ENCODE measurements at regions not wholly inside any gene's neighbourhood (a gene's known extent, or its start where the extent isn't known, plus 50 kb on each side); places are given as distances from the start of the nearest gene placed in this dataset.

- DNase-seq, result no peak
- Mint-ChIP-seq H3K27ac (no peak overlapping the region), H3K9me3 (peaks cover 7 to 38% (median 18%) of the 10 kb centered on the region in 6 donors), H3K4me1 (no peaks in the 10 kb centered on the region), H3K36me3 (no peaks in the 10 kb centered on the region), H3K27me3 (ENCODE audit: low read depth in 3 of 3) (peaks cover 0 to 2% (median 0%) of the 10 kb centered on the region in 3 donors), H3K4me3 (no peak overlapping the region)
These were observed 129.4 kb upstream of the PCDH18 start for GRCh38 chr4:137661693-137662092.

GRCh38 chr4:137660211-137660610, 127.9 kb upstream of the PCDH18 start:
- H3K27ac Mint-ChIP-seq, result no peak overlapping the region
- no peak overlapping the region for H3K4me3 Mint-ChIP-seq
- H3K36me3 Mint-ChIP-seq, result no peaks in the 10 kb centered on the region
- no peak for DNase-seq
- H3K4me1 Mint-ChIP-seq, result no peaks in the 10 kb centered on the region
- peaks cover 0 to 2% (median 0%) of the 10 kb centered on the region in 3 donors for H3K27me3 Mint-ChIP-seq (ENCODE audit: low read depth in 3 of 3)
- peaks cover 4 to 31% (median 15%) of the 10 kb centered on the region in 6 donors for H3K9me3 Mint-ChIP-seq

GRCh38 chr4:137659431-137659830, 127.1 kb upstream of the PCDH18 start:
- H3K36me3 Mint-ChIP-seq, result no peaks in the 10 kb centered on the region
- no peak overlapping the region for H3K4me3 Mint-ChIP-seq
- no peak overlapping the region for H3K27ac Mint-ChIP-seq
- H3K27me3 Mint-ChIP-seq (ENCODE audit: low read depth in 3 of 3), result peaks cover 0 to 2% (median 0%) of the 10 kb centered on the region in 3 donors
- H3K4me1 Mint-ChIP-seq, result no peaks in the 10 kb centered on the region
- no peak for DNase-seq
- H3K9me3 Mint-ChIP-seq, result peaks cover 4 to 26% (median 12%) of the 10 kb centered on the region in 6 donors

- no peak overlapping the region for H3K27ac Mint-ChIP-seq
- no peaks in the 10 kb centered on the region for H3K27me3 Mint-ChIP-seq (ENCODE audit: low read depth in 3 of 3)
- DNase-seq, result no peak
- H3K4me3 Mint-ChIP-seq, result no peak overlapping the region
- peaks cover 4 to 26% (median 13%) of the 10 kb centered on the region in 6 donors for H3K9me3 Mint-ChIP-seq
- H3K36me3 Mint-ChIP-seq, result no peaks in the 10 kb centered on the region
- H3K4me1 Mint-ChIP-seq, result no peaks in the 10 kb centered on the region
These were observed 124.4 kb upstream of the PCDH18 start for GRCh38 chr4:137656661-137657060.

GRCh38 chr4:137655302-137655701, 123.0 kb upstream of the PCDH18 start:
- H3K4me3 Mint-ChIP-seq, result no peak overlapping the region
- DNase-seq, result no peak
- H3K36me3 Mint-ChIP-seq, result no peaks in the 10 kb centered on the region
- H3K27me3 Mint-ChIP-seq (ENCODE audit: low read depth in 3 of 3), result no peaks in the 10 kb centered on the region
- H3K9me3 Mint-ChIP-seq, result peaks cover 2 to 24% (median 13%) of the 10 kb centered on the region in 6 donors
- no peaks in the 10 kb centered on the region for H3K4me1 Mint-ChIP-seq
- H3K27ac Mint-ChIP-seq, result no peak overlapping the region

GRCh38 chr4:137651128-137651527, 118.8 kb upstream of the PCDH18 start:
- Mint-ChIP-seq H3K4me3 (no peak overlapping the region), H3K9me3 (peaks cover 0 to 18% (median 11%) of the 10 kb centered on the region in 6 donors), H3K27ac (no peak overlapping the region), H3K4me1 (no peaks in the 10 kb centered on the region), H3K27me3 (ENCODE audit: low read depth in 3 of 3) (no peaks in the 10 kb centered on the region), H3K36me3 (no peaks in the 10 kb centered on the region)
- no peak for DNase-seq

- Mint-ChIP-seq H3K4me1 (no peaks in the 10 kb centered on the region), H3K27ac (no peak overlapping the region), H3K27me3 (ENCODE audit: low read depth in 3 of 3) (no peaks in the 10 kb centered on the region), H3K36me3 (no peaks in the 10 kb centered on the region), H3K9me3 (peaks cover 0 to 19% (median 10%) of the 10 kb centered on the region in 6 donors), H3K4me3 (no peak overlapping the region)
- DNase-seq, result no peak
These were observed 117.6 kb upstream of the PCDH18 start for GRCh38 chr4:137649711-137650450.

- no peak overlapping the region for H3K4me3 Mint-ChIP-seq
- no peaks in the 10 kb centered on the region for H3K4me1 Mint-ChIP-seq
- no peak for DNase-seq
- peaks cover 0 to 27% (median 14%) of the 10 kb centered on the region in 6 donors for H3K9me3 Mint-ChIP-seq
- peaks cover 0 to 2% (median 0%) of the 10 kb centered on the region in 3 donors for H3K27me3 Mint-ChIP-seq (ENCODE audit: low read depth in 3 of 3)
- no peak overlapping the region for H3K27ac Mint-ChIP-seq
- H3K36me3 Mint-ChIP-seq, result no peaks in the 10 kb centered on the region
These were observed 116.2 kb upstream of the PCDH18 start for GRCh38 chr4:137648531-137648930.

GRCh38 chr4:137647375-137647774, 115.1 kb upstream of the PCDH18 start:
- DNase-seq, result no peak
- Mint-ChIP-seq H3K9me3 (peaks cover 0 to 39% (median 22%) of the 10 kb centered on the region in 6 donors), H3K4me1 (no peaks in the 10 kb centered on the region), H3K4me3 (no peak overlapping the region), H3K27ac (no peak overlapping the region), H3K36me3 (no peaks in the 10 kb centered on the region), H3K27me3 (ENCODE audit: low read depth in 3 of 3) (peaks cover 0 to 2% (median 0%) of the 10 kb centered on the region in 3 donors)

GRCh38 chr4:137644201-137644600, 111.9 kb upstream of the PCDH18 start:
- no peaks in the 10 kb centered on the region for H3K36me3 Mint-ChIP-seq
- peaks cover 0 to 2% (median 0%) of the 10 kb centered on the region in 3 donors for H3K27me3 Mint-ChIP-seq (ENCODE audit: low read depth in 3 of 3)
- H3K4me3 Mint-ChIP-seq, result no peak overlapping the region
- peaks cover 0 to 47% (median 23%) of the 10 kb centered on the region in 6 donors for H3K9me3 Mint-ChIP-seq
- H3K4me1 Mint-ChIP-seq, result no peaks in the 10 kb centered on the region
- DNase-seq, result no peak
- no peak overlapping the region for H3K27ac Mint-ChIP-seq

GRCh38 chr4:137641544-137641943, 109.2 kb upstream of the PCDH18 start:
- no peak for DNase-seq
- peaks cover 0 to 45% (median 21%) of the 10 kb centered on the region in 6 donors for H3K9me3 Mint-ChIP-seq
- H3K36me3 Mint-ChIP-seq, result no peaks in the 10 kb centered on the region
- H3K4me1 Mint-ChIP-seq, result no peaks in the 10 kb centered on the region
- no peak overlapping the region for H3K4me3 Mint-ChIP-seq
- H3K27me3 Mint-ChIP-seq (ENCODE audit: low read depth in 3 of 3), result peaks cover 0 to 2% (median 0%) of the 10 kb centered on the region in 3 donors
- H3K27ac Mint-ChIP-seq, result no peak overlapping the region

- no peaks in the 10 kb centered on the region for H3K4me1 Mint-ChIP-seq
These were observed 108.5 kb upstream of the PCDH18 start for GRCh38 chr4:137640838-137641158.

GRCh38 chr4:137640156-137640837, 108.0 kb upstream of the PCDH18 start:
- H3K4me3 Mint-ChIP-seq, result no peak overlapping the region
- DNase-seq, result no peak
- peaks cover 0 to 49% (median 23%) of the 10 kb centered on the region in 6 donors for H3K9me3 Mint-ChIP-seq
- no peaks in the 10 kb centered on the region for H3K4me1 Mint-ChIP-seq
- peaks cover 0 to 2% (median 0%) of the 10 kb centered on the region in 3 donors for H3K27me3 Mint-ChIP-seq (ENCODE audit: low read depth in 3 of 3)
- H3K27ac Mint-ChIP-seq, result no peak overlapping the region
- no peaks in the 10 kb centered on the region for H3K36me3 Mint-ChIP-seq

More at GRCh38 chr4:137640838-137641158, 108.5 kb upstream of the PCDH18 start:
- no peak for DNase-seq
- H3K9me3 Mint-ChIP-seq, result peaks cover 0 to 44% (median 21%) of the 10 kb centered on the region in 6 donors
- H3K36me3 Mint-ChIP-seq, result no peaks in the 10 kb centered on the region
- H3K27ac Mint-ChIP-seq, result no peak overlapping the region
- no peak overlapping the region for H3K4me3 Mint-ChIP-seq
- H3K27me3 Mint-ChIP-seq (ENCODE audit: low read depth in 3 of 3), result peaks cover 0 to 2% (median 0%) of the 10 kb centered on the region in 3 donors

- no peaks in the 10 kb centered on the region for H3K36me3 Mint-ChIP-seq
- no peak overlapping the region for H3K4me3 Mint-ChIP-seq
- H3K4me1 Mint-ChIP-seq, result no peaks in the 10 kb centered on the region
- peaks cover 0 to 1% (median 0%) of the 10 kb centered on the region in 3 donors for H3K27me3 Mint-ChIP-seq (ENCODE audit: low read depth in 3 of 3)
- H3K27ac Mint-ChIP-seq, result no peak overlapping the region
- H3K9me3 Mint-ChIP-seq, result peaks cover 0 to 40% (median 25%) of the 10 kb centered on the region in 6 donors
- no peak for DNase-seq
These were observed 106.6 kb upstream of the PCDH18 start for GRCh38 chr4:137638934-137639333.
